ENCODE measurements at regions not wholly inside any gene's neighbourhood (a gene's known extent, or its start where the extent isn't known, plus 50 kb on each side); places are given as distances from the start of the nearest gene placed in this dataset.

GRCh38 chr2:40957508-40957907 is 505.6 kb upstream of the SLC8A1 start:
- TF ChIP-seq POLR2AphosphoS5 (IDR thresholded peaks at IDR 0.05) = peak in 1 of 3 donors; percentile 51
- TF ChIP-seq CTCF (IDR thresholded peaks at IDR 0.05 in 8 of 11, conservative IDR thresholded peaks at IDR 0.05 in 3 of 11) = no peak
- TF ChIP-seq POLR2A (IDR thresholded peaks at IDR 0.05) = no peak
- Histone ChIP-seq H3K4me3 (no peak overlapping the region), H3K27me3 (replicated peaks in 1 of 7) (no peaks in the 10 kb centered on the region), H3K36me3 (no peaks in the 10 kb centered on the region), H3K9me3 (peaks cover 0 to 8% (median 0%) of the 10 kb centered on the region in 8 donors), H3K4me1 (no peaks in the 10 kb centered on the region), H3K27ac (peak overlapping the region in 3 of 8 donors; percentile 33 to 77 (median 55))
- peak; percentile 55 for DNase-seq
- intact Hi-C loops (cut with DNase I; ENCODE audit: low total_unique reads) = no loop called here
- WGBS, 5 donors = 41 to 60% (median 42%) methylated on average over 9 of the region's 9 CpGs

GRCh38 chr2:40962026-40962425 is 510.1 kb upstream of the SLC8A1 start:
- no peak for TF ChIP-seq POLR2A (IDR thresholded peaks at IDR 0.05)
- TF ChIP-seq CTCF (IDR thresholded peaks at IDR 0.05 in 8 of 11, conservative IDR thresholded peaks at IDR 0.05 in 3 of 11) = no peak
- H3K4me3 ChIP-seq = no peak overlapping the region
- 17 to 21% (median 19%) methylated on average over 5 of the region's 5 CpGs for WGBS, 5 donors

GRCh38 chr2:40964509-40965250 is 512.8 kb upstream of the SLC8A1 start:
- 78 to 85% (median 79%) methylated on average over 3 of the region's 3 CpGs for WGBS, 5 donors
- H3K9me3 ChIP-seq = no peaks in the 10 kb centered on the region
- intact Hi-C loops (cut with DNase I; ENCODE audit: low total_unique reads) = no loop called here
- no peak for TF ChIP-seq POLR2AphosphoS5 (IDR thresholded peaks at IDR 0.05)
- no peaks in the 10 kb centered on the region for H3K27me3 ChIP-seq (replicated peaks in 1 of 7)
- no peak overlapping the region for H3K4me3 ChIP-seq
- H3K36me3 ChIP-seq = no peaks in the 10 kb centered on the region
- no peak overlapping the region for H3K27ac ChIP-seq
- no peak for DNase-seq
- H3K4me1 ChIP-seq = no peaks in the 10 kb centered on the region

More at GRCh38 chr2:40962026-40962425, 510.1 kb upstream of the SLC8A1 start:
- Histone ChIP-seq H3K4me1 (no peaks in the 10 kb centered on the region), H3K27ac (no peak overlapping the region), H3K27me3 (replicated peaks in 1 of 7) (no peaks in the 10 kb centered on the region), H3K9me3 (peaks cover 0 to under 1% (median 0%) of the 10 kb centered on the region in 8 donors), H3K36me3 (no peaks in the 10 kb centered on the region)
- no peak for DNase-seq
- intact Hi-C loops (cut with DNase I; ENCODE audit: low total_unique reads) = no loop called here

- no peaks in the 10 kb centered on the region for H3K27me3 ChIP-seq (replicated peaks in 1 of 7)
- TF ChIP-seq POLR2AphosphoS5 (IDR thresholded peaks at IDR 0.05) (no peak), POLR2A (IDR thresholded peaks at IDR 0.05) (no peak), CTCF (IDR thresholded peaks at IDR 0.05 in 8 of 11, conservative IDR thresholded peaks at IDR 0.05 in 3 of 11) (no peak)
- DNase-seq = no peak
- H3K9me3 ChIP-seq = no peaks in the 10 kb centered on the region
- intact Hi-C loops (cut with DNase I; ENCODE audit: low total_unique reads) = no loop called here
- H3K36me3 ChIP-seq = no peaks in the 10 kb centered on the region
- WGBS, 5 donors = 86 to 91% (median 89%) methylated on average over 4 of the region's 4 CpGs
- H3K4me1 ChIP-seq = no peaks in the 10 kb centered on the region
- H3K4me3 ChIP-seq = no peak overlapping the region
- no peak overlapping the region for H3K27ac ChIP-seq
Observed at GRCh38 chr2:40967451-40967850, 515.6 kb upstream of the SLC8A1 start.
